Mesenchymal stem cell (in vitro differentiated cells and primary cell): ENCODE measurements at regions not wholly inside any gene's neighbourhood (a gene's known extent, or its start where the extent isn't known, plus 50 kb on each side); places are given as distances from the start of the nearest gene placed in this dataset.

Experiments used
- DNase-seq: peaks from one replicate; pipeline ENCODE4 v3.0.0-alpha.2; 2013
- H2AFZ ChIP-seq: one replicate; pipeline ENCODE4 v1.6.1; 2013; ENCODE audit warnings: low read depth, mild to moderate bottlenecking, control low read depth, inconsistent platforms, low read length, moderate library complexity
- H2AK5ac ChIP-seq: 2 replicates; pipeline ENCODE4 v1.6.1; 2013; ENCODE audit warnings: low read length, moderate library complexity, mild to moderate bottlenecking, inconsistent platforms; ENCODE audit not compliant: severe bottlenecking
- H2BK120ac ChIP-seq: one replicate; pipeline ENCODE4 v1.6.1; 2013; ENCODE audit warnings: low read depth, mild to moderate bottlenecking, inconsistent platforms, low read length, moderate library complexity
- H2BK12ac ChIP-seq, 2 experiments: one replicate each; pipeline ENCODE4 v1.6.1; 2013; ENCODE audit warnings: inconsistent platforms in 2 of 2, low read length in 2 of 2, mild to moderate bottlenecking in 2 of 2, moderate library complexity in 2 of 2, control low read depth in 1 of 2
- H2BK15ac ChIP-seq: one replicate; pipeline ENCODE4 v1.6.1; 2013; ENCODE audit warnings: mild to moderate bottlenecking, low read depth, inconsistent platforms; ENCODE audit not compliant: poor library complexity, severe bottlenecking
- H2BK5ac ChIP-seq: 2 replicates; pipeline ENCODE4 v1.6.1; 2013; ENCODE audit warnings: low read depth, mild to moderate bottlenecking, low read length, control low read depth, inconsistent platforms; ENCODE audit not compliant: poor library complexity, severe bottlenecking
- H3K14ac ChIP-seq, 2 experiments: one replicate each; pipeline ENCODE4 v1.6.1; 2013; ENCODE audit warnings: inconsistent platforms in 2 of 2, low read length in 2 of 2, control low read depth in 1 of 2, mild to moderate bottlenecking in 1 of 2, moderate library complexity in 1 of 2
- H3K18ac ChIP-seq, 2 experiments: one replicate each; pipeline ENCODE4 v1.6.1; 2013; ENCODE audit warnings: inconsistent platforms in 2 of 2, low read length in 2 of 2, control low read depth in 1 of 2, low read depth in 1 of 2, mild to moderate bottlenecking in 1 of 2
- H3K23ac ChIP-seq, 2 experiments: one replicate each; pipeline ENCODE4 v1.6.1; 2013; ENCODE audit warnings: inconsistent platforms in 2 of 2, low read length in 2 of 2, mild to moderate bottlenecking in 2 of 2, moderate library complexity in 2 of 2, control low read depth in 1 of 2
- H3K27ac ChIP-seq: 2 replicates; pipeline ENCODE4 v1.5.1; 2013; ENCODE audit warnings: mild to moderate bottlenecking, moderate library complexity, low read length, control low read depth, inconsistent platforms; ENCODE audit not compliant: poor library complexity, severe bottlenecking
- H3K27me3 ChIP-seq, 2 experiments: 2 replicates each; pipeline versions ENCODE4 v1.6.1 to v1.7.0; 2013; ENCODE audit warnings: low read length in 2 of 2, mild to moderate bottlenecking in 2 of 2, moderate library complexity in 2 of 2, control low read depth in 1 of 2, inconsistent platforms in 1 of 2; ENCODE audit not compliant: control insufficient read depth in 1 of 2, insufficient read depth in 1 of 2
- H3K36me3 ChIP-seq, 2 experiments: 2 replicates each; pipeline versions ENCODE4 v1.6.1 to v1.7.0; 2013; ENCODE audit warnings: low read length in 2 of 2, control low read depth in 1 of 2, inconsistent platforms in 1 of 2, low read depth in 1 of 2, mild to moderate bottlenecking in 1 of 2; ENCODE audit not compliant: insufficient read depth in 2 of 2, control insufficient read depth in 1 of 2
- H3K4ac ChIP-seq, 2 experiments: one replicate each; pipeline ENCODE4 v1.6.1; 2013; ENCODE audit warnings: inconsistent platforms in 2 of 2, low read length in 2 of 2, mild to moderate bottlenecking in 2 of 2, moderate library complexity in 2 of 2, control low read depth in 1 of 2, low read depth in 1 of 2
- H3K4me1 ChIP-seq: 2 replicates; pipeline ENCODE4 v1.6.1; 2013; ENCODE audit warnings: low read depth, low read length, control low read depth; ENCODE audit not compliant: control insufficient read depth, insufficient read depth
- H3K4me2 ChIP-seq: 2 replicates; pipeline ENCODE4 v1.6.1; 2013; ENCODE audit warnings: low read length, mild to moderate bottlenecking, inconsistent platforms; ENCODE audit not compliant: poor library complexity, severe bottlenecking
- H3K4me3 ChIP-seq, 2 experiments: 2 replicates each; pipeline versions ENCODE4 v1.5.1 to v1.7.0; 2013; ENCODE audit warnings: low read length in 2 of 2, mild to moderate bottlenecking in 2 of 2, control low read depth in 1 of 2, low read depth in 1 of 2; ENCODE audit not compliant: insufficient read depth in 1 of 2
- H3K79me1 ChIP-seq: replicated peaks from 2 replicates; pipeline ENCODE4 v1.6.1; 2013; ENCODE audit warnings: mild to moderate bottlenecking, control low read depth, low read length, inconsistent platforms; ENCODE audit not compliant: poor library complexity, severe bottlenecking
- H3K9ac ChIP-seq: 2 replicates; pipeline ENCODE4 v1.7.0; 2013; ENCODE audit warnings: mild to moderate bottlenecking, low read length, moderate library complexity
- H3K9me3 ChIP-seq: 2 replicates; pipeline ENCODE4 v1.7.0; 2013; ENCODE audit warnings: mild to moderate bottlenecking, low read length; ENCODE audit not compliant: control insufficient read depth
- H4K8ac ChIP-seq: one replicate; pipeline ENCODE4 v1.6.1; 2013; ENCODE audit warnings: inconsistent platforms, mild to moderate bottlenecking, low read length, moderate library complexity
- H4K91ac ChIP-seq: one replicate; pipeline ENCODE4 v1.6.1; 2013; ENCODE audit warnings: mild to moderate bottlenecking, low read length, inconsistent platforms
- WGBS: methylation state at CpG from one replicate; pipeline ENCODE4 v1.1.7; 2013; ENCODE audit warnings: mixed read lengths; 5-methylcytosine and 5-hydroxymethylcytosine counted together

- no peak overlapping the region for H2AFZ ChIP-seq
- H3K4ac ChIP-seq, result no peak overlapping the region
- H2BK5ac ChIP-seq, result no peak overlapping the region
- H3K23ac ChIP-seq, result no peak overlapping the region
- H3K27ac ChIP-seq, result no peak overlapping the region
- H3K4me3 ChIP-seq, result no peak overlapping the region
- H2AK5ac ChIP-seq, result no peak overlapping the region
- H2BK12ac ChIP-seq, result no peak overlapping the region
- H3K4me2 ChIP-seq, result no peak overlapping the region
- no peaks in the 10 kb centered on the region for H3K9me3 ChIP-seq
- H3K4me1 ChIP-seq, result no peaks in the 10 kb centered on the region
- H3K18ac ChIP-seq, result no peak overlapping the region
- H3K79me1 ChIP-seq, result no peaks in the 10 kb centered on the region
- H3K14ac ChIP-seq, result no peak overlapping the region
- no peak overlapping the region for H2BK15ac ChIP-seq
- DNase-seq, result no peak
- H3K27me3 ChIP-seq, result no peaks in the 10 kb centered on the region
- H2BK120ac ChIP-seq, result no peak overlapping the region
- no peak overlapping the region for H3K9ac ChIP-seq
- H4K91ac ChIP-seq, result no peak overlapping the region
- H3K36me3 ChIP-seq, result no peaks in the 10 kb centered on the region
- H4K8ac ChIP-seq, result no peak overlapping the region
Observed at GRCh38 chr2:221635949-221636348, 63.8 kb upstream of the EPHA4 start.

- no peak overlapping the region for H2AK5ac ChIP-seq
- whole genome bisulfite sequencing, result 36% methylated on average over 5 of the region's 5 CpGs
Observed at GRCh38 chr2:221629468-221629867, 57.4 kb upstream of the EPHA4 start.

GRCh38 chr2:221624475-221624874 is 52.4 kb upstream of the EPHA4 start:
- H4K8ac ChIP-seq, result no peak overlapping the region
- 96% methylated on average over 1 of the region's 1 CpG for WGBS
- no peak overlapping the region for H2BK5ac ChIP-seq
- H3K9ac ChIP-seq, result no peak overlapping the region
- H2BK15ac ChIP-seq, result no peak overlapping the region
- no peak overlapping the region for H3K23ac ChIP-seq
- no peak overlapping the region for H3K4me3 ChIP-seq
- H3K14ac ChIP-seq, result no peak overlapping the region
- no peak overlapping the region for H3K4ac ChIP-seq
- no peaks in the 10 kb centered on the region for H3K9me3 ChIP-seq
- H4K91ac ChIP-seq, result no peak overlapping the region
- no peaks in the 10 kb centered on the region for H3K36me3 ChIP-seq
- no peak overlapping the region for H3K4me2 ChIP-seq
- no peaks in the 10 kb centered on the region for H3K27me3 ChIP-seq
- DNase-seq, result no peak
- H3K4me1 ChIP-seq, result peaks cover 1% of the 10 kb centered on the region
- no peaks in the 10 kb centered on the region for H3K79me1 ChIP-seq
- H2BK12ac ChIP-seq, result no peak overlapping the region
- H2AK5ac ChIP-seq, result no peak overlapping the region
- H2BK120ac ChIP-seq, result no peak overlapping the region
- H3K18ac ChIP-seq, result no peak overlapping the region
- H3K27ac ChIP-seq, result no peak overlapping the region
- no peak overlapping the region for H2AFZ ChIP-seq

More at GRCh38 chr2:221629468-221629867, 57.4 kb upstream of the EPHA4 start:
- Histone ChIP-seq H2BK5ac (no peak overlapping the region), H3K4me3 (no peak overlapping the region), H2BK120ac (no peak overlapping the region), H3K23ac (no peak overlapping the region), H3K14ac (no peak overlapping the region), H3K36me3 (no peaks in the 10 kb centered on the region), H2AFZ (no peak overlapping the region), H3K79me1 (no peaks in the 10 kb centered on the region), H3K27me3 (no peaks in the 10 kb centered on the region), H3K9ac (no peak overlapping the region), H4K8ac (no peak overlapping the region), H2BK15ac (no peak overlapping the region), H3K4me2 (peak overlapping the region; percentile 10), H3K4me1 (peaks cover 1% of the 10 kb centered on the region), H3K9me3 (no peaks in the 10 kb centered on the region), H3K4ac (no peak overlapping the region), H4K91ac (no peak overlapping the region), H2BK12ac (no peak overlapping the region), H3K27ac (no peak overlapping the region), H3K18ac (no peak overlapping the region)
- DNase-seq, result peak; percentile 83
